KOPT-K1 (cell line): ENCODE measurements at regions not wholly inside any gene's neighbourhood (a gene's known extent, or its start where the extent isn't known, plus 50 kb on each side); places are given as distances from the start of the nearest gene placed in this dataset.

Source experiments
- H3K27ac ChIP-seq: fragments of 200-600 bp; sonication (generic); 2 replicates; pipeline ENCODE4 v1.5.1; 2016; ENCODE audit warnings: antibody characterized with exemption, mild to moderate bottlenecking, low read depth, low read length; ENCODE audit not compliant: poor library complexity, severe bottlenecking
- H3K36me3 ChIP-seq: fragments of 200-600 bp; sonication (generic); 2 replicates; pipeline ENCODE4 v1.5.1; 2017; ENCODE audit warnings: antibody characterized with exemption, mild to moderate bottlenecking, low read length, moderate library complexity; ENCODE audit not compliant: insufficient read depth
- H3K9me3 ChIP-seq: fragments of 200-600 bp; sonication (generic); 2 replicates; pipeline ENCODE4 v1.5.1; 2017; ENCODE audit warnings: antibody characterized with exemption, low read length, mild to moderate bottlenecking; ENCODE audit not compliant: insufficient read depth, poor library complexity, severe bottlenecking

DNA sequence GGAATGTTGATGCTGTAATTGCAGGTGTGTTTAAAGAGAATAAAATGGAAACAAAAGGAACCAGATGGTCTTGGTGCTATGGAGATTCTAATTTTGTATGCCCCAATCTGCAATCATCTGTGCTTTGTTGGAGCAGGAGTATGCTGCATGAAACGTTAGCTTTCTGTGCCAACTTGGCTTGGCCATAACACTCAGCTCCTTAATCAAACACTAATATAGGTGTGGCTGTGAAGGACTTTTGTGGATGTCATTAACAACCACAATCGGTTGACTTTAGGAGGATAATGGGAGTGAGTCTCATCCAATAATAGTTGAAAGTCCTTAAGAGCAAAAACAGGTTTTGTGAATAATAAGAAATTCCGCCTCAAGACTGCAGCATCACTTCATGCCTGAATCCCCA is 399.2 kb downstream of the NLGN4X start:
- H3K27ac ChIP-seq, result no peak overlapping the region
- no peaks in the 10 kb centered on the region for H3K9me3 ChIP-seq
- no peaks in the 10 kb centered on the region for H3K36me3 ChIP-seq

- no peak overlapping the region for H3K27ac ChIP-seq
- no peaks in the 10 kb centered on the region for H3K9me3 ChIP-seq
- no peaks in the 10 kb centered on the region for H3K36me3 ChIP-seq
These were observed 399.6 kb downstream of the NLGN4X start for GRCh38 chrX:5829060-5829459.

DNA sequence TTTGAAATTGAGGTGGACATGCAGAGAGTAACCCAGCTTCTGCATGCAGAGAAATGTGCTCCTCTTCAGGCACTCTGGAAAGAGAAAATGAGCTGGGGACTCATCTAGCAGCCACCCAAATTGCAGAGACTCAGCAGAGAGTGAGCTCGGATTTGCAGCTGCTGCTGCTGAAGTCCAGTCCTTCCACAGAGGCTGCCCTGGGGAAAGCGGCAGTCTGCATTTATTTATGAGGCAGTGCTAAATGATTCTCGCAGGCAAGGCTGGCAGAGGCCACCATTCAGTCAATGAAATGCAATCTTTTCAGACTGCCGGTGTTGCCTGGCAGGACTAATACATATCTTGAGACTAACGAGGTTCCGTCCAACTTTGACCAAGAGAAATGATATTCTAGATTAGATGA is 404.8 kb downstream of the NLGN4X start:
- no peaks in the 10 kb centered on the region for H3K36me3 ChIP-seq
- H3K27ac ChIP-seq, result no peak overlapping the region
- H3K9me3 ChIP-seq, result no peaks in the 10 kb centered on the region

GRCh38 chrX:5810636-5811035 is 418.0 kb downstream of the NLGN4X start:
- no peaks in the 10 kb centered on the region for H3K36me3 ChIP-seq
- H3K27ac ChIP-seq, result no peak overlapping the region
- no peaks in the 10 kb centered on the region for H3K9me3 ChIP-seq

GRCh38 chrX:5807181-5807580 is 421.5 kb downstream of the NLGN4X start:
- Histone ChIP-seq H3K27ac (no peak overlapping the region), H3K36me3 (no peaks in the 10 kb centered on the region), H3K9me3 (no peaks in the 10 kb centered on the region)

- H3K9me3 ChIP-seq, result no peaks in the 10 kb centered on the region
- H3K36me3 ChIP-seq, result no peaks in the 10 kb centered on the region
- no peak overlapping the region for H3K27ac ChIP-seq
These were observed 426.3 kb downstream of the NLGN4X start for GRCh38 chrX:5802391-5802790.

GRCh38 chrX:5791721-5792120 is 436.9 kb downstream of the NLGN4X start:
- no peak overlapping the region for H3K27ac ChIP-seq
- H3K9me3 ChIP-seq, result no peaks in the 10 kb centered on the region
- no peaks in the 10 kb centered on the region for H3K36me3 ChIP-seq

GRCh38 chrX:5788910-5789309 is 439.8 kb downstream of the NLGN4X start:
- Histone ChIP-seq H3K9me3 (no peaks in the 10 kb centered on the region), H3K27ac (no peak overlapping the region), H3K36me3 (no peaks in the 10 kb centered on the region)

GRCh38 chrX:5780821-5781220 is 447.8 kb downstream of the NLGN4X start:
- Histone ChIP-seq H3K36me3 (no peaks in the 10 kb centered on the region), H3K27ac (no peak overlapping the region), H3K9me3 (no peaks in the 10 kb centered on the region)

- H3K9me3 ChIP-seq, result no peaks in the 10 kb centered on the region
- H3K36me3 ChIP-seq, result no peaks in the 10 kb centered on the region
- H3K27ac ChIP-seq, result no peak overlapping the region
These were observed 452.7 kb downstream of the NLGN4X start for GRCh38 chrX:5775846-5776430.

DNA sequence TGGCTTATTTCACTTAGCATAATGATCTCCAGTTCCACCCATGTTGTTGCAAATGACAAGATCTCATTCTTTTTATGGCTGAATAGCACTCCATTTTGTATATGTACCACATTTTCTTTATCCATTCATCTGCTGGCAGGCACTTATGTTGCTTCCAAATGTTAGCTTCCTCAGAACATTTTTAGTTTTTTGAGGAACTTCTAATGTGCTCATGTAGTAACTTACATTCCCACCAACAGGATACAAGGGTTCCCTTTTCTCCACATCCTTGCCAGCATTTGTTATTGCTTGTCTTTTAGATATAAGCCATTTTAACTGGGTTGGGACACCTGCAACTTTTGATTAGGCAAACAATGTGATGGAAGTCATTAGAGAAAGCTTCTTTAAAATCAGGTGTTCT is 454.2 kb downstream of the NLGN4X start:
- no peak overlapping the region for H3K27ac ChIP-seq
- no peaks in the 10 kb centered on the region for H3K36me3 ChIP-seq
- H3K9me3 ChIP-seq, result no peaks in the 10 kb centered on the region

DNA sequence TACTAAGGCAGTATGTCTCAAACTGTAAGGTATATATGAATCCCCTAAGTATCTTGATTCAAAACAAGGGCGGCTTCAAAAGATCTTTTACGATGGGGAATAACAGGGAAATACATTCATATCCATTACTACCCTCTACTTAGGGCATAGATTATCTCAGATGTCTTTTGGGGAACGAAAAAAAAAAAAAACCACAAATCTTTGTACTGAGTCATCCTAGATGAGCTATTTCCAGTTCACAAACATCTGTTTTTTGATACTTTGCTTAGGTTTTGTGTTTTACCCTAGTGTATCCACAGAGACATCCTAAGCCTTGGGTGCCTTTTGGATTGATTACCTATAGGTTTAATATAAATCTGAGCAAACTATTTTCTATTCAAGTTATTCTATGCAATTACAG is 457.2 kb downstream of the NLGN4X start:
- Histone ChIP-seq H3K9me3 (no peaks in the 10 kb centered on the region), H3K27ac (no peak overlapping the region), H3K36me3 (no peaks in the 10 kb centered on the region)

GRCh38 chrX:5756616-5757015 is 472.1 kb downstream of the NLGN4X start:
- Histone ChIP-seq H3K27ac (no peak overlapping the region), H3K36me3 (no peaks in the 10 kb centered on the region), H3K9me3 (no peaks in the 10 kb centered on the region)

DNA sequence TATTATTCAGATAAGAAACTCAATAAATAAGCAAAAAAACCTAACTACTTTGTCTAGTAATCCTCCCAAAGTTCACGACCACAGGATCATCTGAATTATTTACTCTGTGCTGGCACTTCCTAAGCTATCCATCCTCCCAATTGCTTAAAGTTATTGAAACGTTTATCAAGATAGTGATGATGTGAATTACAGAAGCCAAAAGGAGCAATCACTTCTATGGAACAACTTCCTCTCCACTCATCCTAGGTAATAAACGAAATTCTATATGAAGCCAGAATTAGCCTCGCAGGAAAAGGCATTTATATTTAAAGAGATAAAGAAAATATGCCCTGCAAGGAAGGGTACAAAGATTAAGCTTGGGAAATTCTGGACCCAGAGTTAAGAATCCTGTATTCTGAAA is 475.4 kb downstream of the NLGN4X start:
- no peak overlapping the region for H3K27ac ChIP-seq
- H3K36me3 ChIP-seq, result no peaks in the 10 kb centered on the region
- H3K9me3 ChIP-seq, result no peaks in the 10 kb centered on the region

GRCh38 chrX:5752831-5753230 is 475.8 kb downstream of the NLGN4X start:
- no peaks in the 10 kb centered on the region for H3K36me3 ChIP-seq
- H3K27ac ChIP-seq, result no peak overlapping the region
- no peaks in the 10 kb centered on the region for H3K9me3 ChIP-seq

DNA sequence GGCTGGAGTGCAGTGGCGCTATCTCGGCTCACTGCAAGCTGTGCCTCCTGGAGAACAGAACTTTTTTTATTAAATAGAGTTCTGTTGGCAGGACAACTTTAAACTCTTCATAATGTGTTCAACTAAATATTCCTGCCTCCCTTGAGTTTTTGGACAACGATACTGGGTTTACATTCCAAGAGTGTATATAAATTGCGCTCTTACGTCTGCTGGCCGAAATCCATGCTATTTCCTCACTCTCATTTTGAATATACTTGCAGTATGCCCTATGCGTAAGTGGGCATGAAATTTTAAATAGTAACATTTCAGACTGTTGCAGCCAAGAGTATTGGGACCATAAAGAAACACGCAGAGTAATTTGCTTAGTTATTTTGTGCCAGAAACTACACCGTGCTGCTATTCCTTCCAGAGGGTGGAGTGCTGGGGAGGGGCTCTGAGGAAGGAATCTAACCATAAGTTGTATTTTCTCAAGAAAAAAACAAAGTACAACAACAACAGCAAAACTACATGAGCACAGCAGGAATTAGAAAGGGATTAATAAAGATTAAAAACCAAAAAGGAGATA is 480.0 kb downstream of the NLGN4X start:
- H3K9me3 ChIP-seq, result no peaks in the 10 kb centered on the region
- H3K36me3 ChIP-seq, result no peaks in the 10 kb centered on the region
- no peak overlapping the region for H3K27ac ChIP-seq
